GM10266 (cell line): ENCODE measurements at regions not wholly inside any gene's neighbourhood (a gene's known extent, or its start where the extent isn't known, plus 50 kb on each side); places are given as distances from the start of the nearest gene placed in this dataset.

Experiments used
- DNase-seq: peaks from one replicate; pipeline ENCODE4 v3.0.0; 2012; ENCODE audit errors: extremely low spot score
- CTCF ChIP-seq: IDR thresholded peaks from 2 replicates; pipeline ENCODE4 v1.5.1; 2012; ENCODE audit warnings: mild to moderate bottlenecking, low read depth; ENCODE audit not compliant: control insufficient read depth, insufficient read depth; ENCODE audit errors: missing control alignments

GRCh38 chr1:165052431-165052830, 304.1 kb downstream of the LMX1A start:
- no peak for TF ChIP-seq CTCF
- DNase-seq, result no peak

- TF ChIP-seq CTCF, result no peak
- DNase-seq, result no peak
Measured at GRCh38 chr1:165050246-165050645, 306.3 kb downstream of the LMX1A start.

GRCh38 chr1:165047994-165048393, 308.5 kb downstream of the LMX1A start:
- TF ChIP-seq CTCF, result no peak
- no peak for DNase-seq

- no peak for TF ChIP-seq CTCF
- no peak for DNase-seq
Measured at GRCh38 chr1:165045902-165046301, 310.6 kb downstream of the LMX1A start.

GRCh38 chr1:165040641-165041040, 315.9 kb downstream of the LMX1A start:
- DNase-seq, result no peak
- no peak for TF ChIP-seq CTCF

GRCh38 chr1:165039996-165040395, 316.5 kb downstream of the LMX1A start:
- no peak for DNase-seq
- TF ChIP-seq CTCF, result no peak

- no peak for TF ChIP-seq CTCF
- DNase-seq, result no peak
Measured at GRCh38 chr1:165036403-165036802, 320.1 kb downstream of the LMX1A start.
